GM19463 (cell line): ENCODE measurements at regions not wholly inside any gene's neighbourhood (a gene's known extent, or its start where the extent isn't known, plus 50 kb on each side); places are given as distances from the start of the nearest gene placed in this dataset.
A peak's percentile ranks its signal among the peaks of the same experiment; 100 is the strongest.
"Not testable (repeated sequence)": the region's sequence is repeated elsewhere in the genome, so short reads cannot be mapped to it uniquely, and the experiment has no call there.

Source experiments
- ATAC-seq: cut with Tn5 transposase; IDR thresholded peaks from one replicate; pipeline ENCODE4 v1.9.1; 2021; ENCODE audit warnings: mild to moderate bottlenecking, moderate library complexity; ENCODE audit not compliant: unreplicated experiment

GRCh38 chr12:131229079-131229425 is 275.3 kb downstream of the ADGRD1 start:
- not testable (repeated sequence) for ATAC-seq

GRCh38 chr12:131229426-131230339 is 276.0 kb downstream of the ADGRD1 start:
- ATAC-seq = no peak

- ATAC-seq = no peak
Measured at GRCh38 chr12:131230340-131231031, 276.8 kb downstream of the ADGRD1 start.

DNA sequence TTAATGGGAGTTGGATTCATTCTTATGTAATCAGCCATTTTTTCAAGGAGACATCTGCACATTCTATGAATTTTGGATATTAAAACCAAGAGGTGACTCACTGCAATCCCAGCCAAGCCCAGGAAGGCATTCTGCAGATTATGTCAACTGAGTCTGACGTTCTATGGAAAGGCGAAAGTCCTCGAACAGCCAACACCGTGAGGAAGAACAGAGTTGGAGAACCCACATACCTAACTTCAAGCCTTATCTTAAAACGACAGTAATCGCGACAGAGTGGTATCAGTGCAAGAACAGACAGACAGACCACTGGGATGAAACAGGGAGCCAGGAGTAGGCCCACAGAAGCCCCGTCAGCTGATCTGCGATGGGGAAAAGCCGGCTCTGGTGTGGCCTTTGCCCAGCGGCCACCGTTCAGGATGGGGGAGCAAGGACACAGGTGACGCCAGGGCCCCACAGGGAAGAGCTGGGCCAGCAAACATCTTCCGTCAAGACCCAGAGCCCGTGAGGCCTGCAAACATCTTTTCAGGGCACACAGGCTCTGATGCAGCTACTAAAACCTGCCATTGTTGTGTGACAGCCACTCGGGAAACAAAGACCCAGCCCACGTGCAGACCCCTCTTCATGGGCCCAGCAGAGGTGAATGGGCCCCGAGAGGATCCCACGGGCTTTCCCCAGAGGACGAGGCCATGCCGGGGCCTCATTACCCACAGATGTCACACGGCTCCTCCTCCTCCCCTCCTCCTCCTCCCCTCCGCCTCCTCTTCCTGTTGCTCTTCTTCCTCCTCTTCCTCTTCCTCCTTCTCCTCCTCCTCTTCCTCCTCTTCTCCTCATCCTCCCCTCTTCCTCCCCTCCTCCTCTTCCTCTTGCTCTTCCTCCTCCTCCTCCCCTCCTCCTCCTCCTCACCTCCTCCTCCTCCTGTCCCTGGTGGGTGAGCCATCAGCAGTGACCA is 277.6 kb downstream of the ADGRD1 start:
- ATAC-seq = no peak

GRCh38 chr12:131232036-131232435 is 278.3 kb downstream of the ADGRD1 start:
- ATAC-seq = no peak

- ATAC-seq = not testable (repeated sequence)
Measured at GRCh38 chr12:131232872-131233271, 279.2 kb downstream of the ADGRD1 start.

DNA sequence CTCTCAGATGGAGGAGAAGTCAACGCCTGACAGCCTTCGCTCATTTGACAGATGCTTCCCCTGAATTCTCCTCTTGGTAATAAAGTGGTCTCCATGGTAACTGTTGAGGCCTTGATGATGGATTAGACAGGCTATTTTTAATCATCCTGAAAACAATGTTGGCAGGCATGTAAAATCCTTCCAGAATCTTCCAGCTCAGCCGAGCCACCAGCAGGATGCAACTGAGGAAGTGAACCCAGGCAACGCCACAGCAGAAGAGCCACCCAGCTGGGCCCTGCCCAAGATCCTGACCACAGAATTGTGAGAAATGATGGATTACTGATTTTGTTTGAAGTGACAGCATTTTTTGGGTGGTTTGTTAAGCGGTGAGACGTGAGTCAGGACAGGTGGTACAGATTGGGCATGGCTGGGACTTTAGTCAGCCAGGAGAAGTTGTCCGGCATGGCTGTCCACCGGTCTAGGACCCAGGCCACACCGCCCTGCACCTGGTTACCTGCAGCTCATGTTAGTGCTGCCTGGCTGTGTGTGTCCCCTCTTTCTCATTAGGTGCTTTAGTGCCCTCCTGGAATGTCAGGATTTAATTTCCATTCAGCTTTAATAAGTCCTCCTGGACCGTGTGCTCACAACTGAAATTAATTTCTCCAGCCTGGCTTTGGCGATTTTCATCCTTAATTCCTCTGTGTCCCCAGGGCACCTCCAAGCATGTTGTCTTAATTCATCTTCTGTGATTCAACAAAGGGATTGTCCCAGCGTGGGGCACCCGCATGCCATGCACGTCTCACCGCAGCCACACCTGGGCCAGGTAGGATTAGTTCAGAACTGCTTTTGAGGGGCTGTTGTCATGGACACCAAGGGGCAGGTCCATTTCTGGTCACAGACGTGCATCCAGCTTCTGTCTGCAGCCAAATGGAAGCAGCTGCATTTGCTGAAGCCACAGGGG is 280.4 kb downstream of the ADGRD1 start:
- not testable (repeated sequence) for ATAC-seq

- not testable (repeated sequence) for ATAC-seq
Measured at GRCh38 chr12:131234841-131235271, 281.1 kb downstream of the ADGRD1 start.

DNA sequence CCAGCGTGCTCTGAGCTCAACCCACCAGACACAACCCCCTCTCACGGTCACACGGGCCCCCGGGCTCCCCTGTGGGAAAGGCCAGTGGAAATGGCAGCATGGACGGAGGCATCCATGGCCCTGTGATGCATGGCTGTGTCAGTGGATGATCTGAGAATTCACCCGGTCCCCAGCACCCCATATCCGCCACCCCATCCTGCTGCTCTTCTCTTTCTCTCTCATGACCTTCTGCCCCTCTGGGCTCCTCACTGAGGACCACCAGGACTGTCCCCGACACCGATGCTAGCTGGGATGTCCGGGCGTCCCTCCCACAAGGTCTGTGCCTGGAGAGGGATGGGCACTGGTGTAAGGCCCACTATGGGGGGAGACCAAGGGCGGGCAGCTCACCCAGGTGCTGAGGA is 282.2 kb downstream of the ADGRD1 start:
- no peak for ATAC-seq

GRCh38 chr12:131239384-131240094 is 285.8 kb downstream of the ADGRD1 start:
- peak; percentile 84 for ATAC-seq

- no peak for ATAC-seq
Measured at GRCh38 chr12:131241517-131241916, 287.8 kb downstream of the ADGRD1 start.

DNA sequence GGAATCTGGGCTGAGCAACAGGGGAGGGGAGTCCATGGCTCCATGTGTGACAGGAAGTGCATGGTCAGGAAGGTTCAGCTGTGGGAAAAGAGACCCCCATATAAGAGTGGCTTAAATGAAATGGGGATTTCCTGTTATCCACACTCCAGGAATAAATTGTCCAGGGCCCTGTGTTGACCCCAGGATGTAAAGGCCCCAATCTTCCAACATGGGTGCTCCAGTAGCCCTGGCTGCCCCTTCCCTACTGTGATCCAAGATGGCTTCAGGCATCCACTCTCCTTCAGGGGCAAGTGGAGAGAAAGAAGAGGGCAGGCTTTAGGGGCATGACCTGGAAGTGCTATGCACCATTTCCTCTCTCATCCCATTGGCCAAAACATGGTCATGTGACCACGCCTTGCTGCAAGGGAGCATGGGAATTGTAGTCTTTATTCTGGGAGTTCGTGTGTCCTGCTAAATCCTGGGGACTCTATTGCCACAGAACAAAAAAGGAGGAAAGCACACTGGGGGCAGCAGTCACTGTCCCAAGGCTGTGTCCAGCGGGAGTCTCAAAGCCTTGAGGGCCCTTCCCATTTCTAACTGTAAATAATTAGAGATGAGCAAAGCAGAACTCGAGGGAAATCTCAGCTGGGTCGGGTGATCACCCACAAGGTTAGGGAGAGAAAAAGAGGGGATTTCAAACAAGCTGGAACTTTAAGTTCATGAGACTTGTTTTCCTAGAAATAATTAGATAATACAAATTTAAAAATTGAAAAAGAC is 289.2 kb downstream of the ADGRD1 start:
- no peak for ATAC-seq

DNA sequence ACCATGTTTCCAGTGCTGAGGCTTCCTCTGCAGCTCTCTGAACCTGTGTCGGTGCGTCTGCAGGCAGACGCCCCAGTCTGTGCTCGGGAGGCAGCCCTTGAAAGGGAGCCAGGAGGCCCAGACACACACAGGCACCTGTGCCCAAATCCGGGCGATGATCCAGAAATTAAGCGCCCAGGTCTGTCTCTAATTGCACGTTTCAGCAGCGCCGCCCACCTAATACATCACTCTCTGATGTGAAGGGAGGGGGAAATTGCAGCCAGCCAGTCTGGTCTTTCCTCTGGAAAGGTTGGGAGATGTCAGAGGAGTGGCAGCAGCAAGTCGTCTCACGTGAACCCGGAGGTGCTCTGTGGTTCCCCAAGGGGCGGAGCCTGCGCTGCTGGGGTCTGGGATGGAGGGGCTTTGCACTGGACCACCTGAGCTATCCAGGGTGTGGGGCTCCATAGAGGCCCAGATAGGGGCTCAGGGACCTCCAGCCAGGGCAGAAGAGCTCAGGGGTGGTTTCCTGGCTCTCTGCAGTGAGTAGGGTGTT is 290.5 kb downstream of the ADGRD1 start:
- not testable (repeated sequence) for ATAC-seq

DNA sequence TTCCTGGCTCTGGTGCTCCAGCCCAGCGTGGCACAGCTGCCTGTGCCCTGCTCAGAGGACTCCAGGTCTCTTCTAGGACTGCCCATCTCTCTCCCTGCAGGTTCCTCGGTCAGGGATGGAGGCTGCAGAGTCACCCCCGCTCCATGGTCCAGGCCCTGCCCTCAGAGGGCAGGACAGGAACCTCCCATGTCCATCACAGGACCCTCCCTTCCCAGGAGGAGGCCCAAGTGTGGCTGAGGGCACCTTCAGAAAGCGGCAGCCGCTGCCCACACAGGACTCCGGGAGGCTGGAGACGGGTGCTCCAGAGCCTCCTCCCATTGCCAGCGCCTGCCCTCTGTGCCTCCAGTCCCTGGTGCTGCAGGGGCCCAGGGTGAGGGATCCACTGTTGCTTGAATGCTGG is 291.5 kb downstream of the ADGRD1 start:
- ATAC-seq = not testable (repeated sequence)

DNA sequence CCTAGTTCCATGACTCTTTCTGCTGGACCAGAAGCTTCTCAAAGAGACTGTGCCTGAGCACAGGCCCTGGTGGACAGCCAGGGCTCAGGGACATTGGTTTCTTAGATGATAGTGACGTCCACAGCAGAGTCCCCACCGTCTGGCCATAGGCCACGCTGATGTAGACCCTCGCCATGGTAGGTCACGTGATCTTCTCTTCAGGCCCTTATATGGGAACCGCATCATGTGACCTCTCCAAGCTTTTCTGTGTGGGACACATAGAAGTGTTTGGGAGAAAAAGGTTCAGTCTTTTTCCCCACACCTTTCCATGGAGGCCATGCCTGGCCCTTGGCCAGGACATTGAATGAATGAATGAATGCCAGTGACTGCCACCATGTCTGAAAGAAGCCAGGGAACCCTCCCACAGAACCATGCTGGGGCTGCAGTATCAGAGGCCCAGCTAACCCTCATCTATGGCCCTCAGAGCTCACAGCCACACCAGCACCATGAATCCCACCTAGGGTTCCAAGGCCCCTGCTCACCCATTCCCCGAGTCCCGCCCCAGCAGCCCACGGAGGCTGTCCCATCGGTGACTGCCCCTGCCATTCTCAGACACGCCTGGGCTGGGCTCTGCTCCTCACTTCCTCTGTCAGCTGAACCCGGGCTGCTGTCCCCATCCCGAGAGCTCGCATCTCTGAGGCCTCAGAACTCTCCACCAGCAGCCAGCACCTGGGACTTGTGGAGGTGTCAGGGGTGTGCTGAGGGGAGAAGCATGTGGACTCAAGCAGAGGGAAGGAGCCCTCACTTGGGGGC is 292.1 kb downstream of the ADGRD1 start:
- no peak for ATAC-seq

DNA sequence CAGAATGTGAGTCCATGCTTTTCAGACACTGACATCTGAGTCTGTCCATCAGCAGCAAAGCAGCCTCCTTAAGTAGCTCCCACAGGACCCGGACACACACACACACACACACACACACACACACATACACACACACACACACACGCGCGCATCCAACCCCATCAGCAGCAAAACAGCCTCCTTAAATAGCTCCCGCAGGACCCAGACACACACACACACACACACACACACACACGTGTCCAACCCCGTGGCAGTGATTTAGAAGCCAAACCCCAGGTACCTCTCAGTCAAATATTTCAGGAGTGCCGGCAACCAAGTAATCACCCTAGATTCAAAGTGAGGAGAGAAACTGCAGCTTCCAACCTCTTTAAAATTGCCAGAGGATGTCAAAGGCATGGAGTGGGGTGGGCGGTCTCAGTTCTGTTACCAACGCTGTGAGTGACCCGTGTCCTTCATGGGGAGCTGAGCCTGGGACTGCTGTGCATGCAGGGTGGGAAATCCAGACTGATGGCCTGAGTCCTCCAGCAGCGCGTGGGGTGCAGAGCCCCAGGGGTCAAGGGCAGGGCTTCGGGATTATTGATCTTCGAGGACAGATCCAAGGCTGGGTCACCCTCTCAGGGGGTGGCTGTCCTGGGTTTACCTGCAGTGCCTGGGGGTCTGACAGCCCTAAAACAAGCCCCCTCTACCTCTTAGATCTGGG is 293.5 kb downstream of the ADGRD1 start:
- not testable (repeated sequence) for ATAC-seq

DNA sequence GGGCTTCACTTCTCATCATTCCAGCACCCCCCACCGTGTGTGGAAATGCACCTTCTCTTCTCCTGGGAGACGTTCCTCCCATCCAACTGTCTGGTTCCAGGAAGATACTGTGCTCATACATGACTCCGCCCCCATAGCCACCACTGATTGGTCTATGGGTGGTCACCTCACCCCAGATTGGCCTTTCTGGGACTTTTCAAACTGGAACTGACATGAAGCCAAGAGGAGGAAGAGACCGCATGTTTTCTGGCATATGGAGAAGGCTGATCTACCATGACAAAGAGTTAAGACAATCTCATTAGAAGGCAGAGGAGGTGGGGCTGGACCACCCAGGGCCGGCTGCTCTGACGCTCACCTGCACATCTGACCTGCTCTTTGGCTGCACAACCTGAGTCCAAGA is 294.2 kb downstream of the ADGRD1 start:
- not testable (repeated sequence) for ATAC-seq
